ENCODE measurements at regions not wholly inside any gene's neighbourhood (a gene's known extent, or its start where the extent isn't known, plus 50 kb on each side); places are given as distances from the start of the nearest gene placed in this dataset.

DNA sequence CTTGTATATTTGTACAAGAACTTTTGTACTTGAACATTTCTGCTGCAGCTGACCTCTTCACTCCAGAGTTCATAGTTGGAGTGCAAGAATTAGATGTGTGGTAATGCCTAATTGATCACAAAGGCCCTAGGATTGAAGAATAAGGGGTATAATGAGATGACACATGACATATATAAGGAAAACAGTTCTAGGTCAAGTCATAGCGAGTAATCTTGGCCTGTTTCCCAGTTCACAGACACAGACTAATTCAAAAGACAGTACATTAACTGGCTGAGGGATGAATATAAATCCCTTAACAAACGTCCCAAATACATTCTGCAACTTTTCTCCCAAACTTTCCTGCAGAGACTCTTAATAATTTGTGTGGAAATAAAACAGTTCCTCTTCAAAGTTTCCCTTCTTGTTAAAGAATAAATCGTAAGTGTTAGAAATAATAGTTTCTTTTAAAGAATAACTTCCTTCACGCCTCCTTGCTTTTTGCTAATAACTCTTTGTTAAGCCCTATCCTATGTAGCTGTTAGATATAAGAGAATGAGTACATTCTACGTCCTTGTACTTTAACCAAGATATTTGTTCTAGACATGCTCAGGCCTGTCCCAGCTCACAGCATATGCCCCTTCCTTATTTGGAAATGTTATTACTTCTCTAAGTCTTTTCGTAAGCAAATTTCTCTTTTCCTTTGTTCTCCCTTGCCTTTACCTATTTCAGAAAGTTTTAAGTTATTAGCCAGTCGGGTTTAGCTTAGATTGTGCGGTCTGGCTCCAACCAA is 556.4 kb upstream of the CTNND2 start:
- no peak for DNase-seq

DNA sequence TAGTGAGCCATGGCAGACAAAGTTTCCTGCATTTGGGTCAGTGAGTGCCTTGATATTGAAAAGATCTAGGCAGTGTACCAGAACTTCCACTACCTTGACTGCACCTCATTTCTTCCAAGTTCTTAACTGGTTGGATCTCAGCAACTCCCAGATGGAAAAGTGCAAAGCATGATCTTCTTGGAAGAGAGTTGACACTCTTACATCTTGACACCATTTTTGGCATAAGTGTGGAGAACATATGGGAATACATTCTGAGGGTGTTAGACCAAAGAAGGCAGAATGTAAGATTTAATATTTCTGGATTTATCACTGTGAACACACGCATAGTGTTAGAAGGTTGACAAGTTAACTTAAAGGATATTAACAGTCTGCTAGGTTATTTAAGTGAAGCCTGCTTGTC is 555.1 kb upstream of the CTNND2 start:
- DNase-seq = no peak

DNA sequence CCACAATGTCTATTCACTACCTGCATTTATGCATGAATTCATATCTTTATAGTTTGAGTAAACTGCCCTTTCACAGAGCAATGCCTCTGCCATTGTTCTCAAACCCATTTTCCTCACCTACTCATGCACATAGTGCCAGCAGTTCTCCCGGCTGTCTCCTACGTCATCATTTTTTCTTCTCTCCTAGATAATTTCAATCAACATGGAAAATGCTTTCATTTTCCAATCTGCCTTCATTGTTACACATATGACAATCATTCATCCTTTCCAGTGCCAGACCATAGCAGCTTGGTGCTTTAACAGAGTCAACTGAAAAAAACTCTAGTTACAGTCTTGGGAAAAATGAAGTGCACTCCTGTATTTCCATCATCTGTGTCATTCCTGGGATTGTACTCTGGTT is 514.8 kb upstream of the CTNND2 start:
- DNase-seq = no peak

DNA sequence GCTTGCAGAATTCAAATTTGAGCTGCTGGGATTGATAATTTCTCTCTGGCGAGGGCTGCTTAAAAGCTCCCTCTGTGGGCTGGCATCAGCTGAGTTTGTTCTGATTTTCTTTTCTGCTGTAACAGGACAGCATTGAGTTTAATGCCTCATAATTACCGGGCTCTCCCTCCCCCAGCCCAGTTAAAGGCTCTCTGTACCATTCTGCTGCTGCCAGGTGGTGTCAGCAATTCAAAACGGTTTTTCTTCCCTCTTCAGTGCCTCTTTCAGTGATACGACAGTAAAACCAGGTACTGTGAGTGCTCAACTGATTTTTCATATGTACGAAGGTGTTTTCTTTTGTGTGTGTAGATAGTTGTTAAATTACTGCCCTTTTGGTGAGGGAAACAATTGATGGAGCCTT is 509.3 kb upstream of the CTNND2 start:
- DNase-seq = no peak

DNA sequence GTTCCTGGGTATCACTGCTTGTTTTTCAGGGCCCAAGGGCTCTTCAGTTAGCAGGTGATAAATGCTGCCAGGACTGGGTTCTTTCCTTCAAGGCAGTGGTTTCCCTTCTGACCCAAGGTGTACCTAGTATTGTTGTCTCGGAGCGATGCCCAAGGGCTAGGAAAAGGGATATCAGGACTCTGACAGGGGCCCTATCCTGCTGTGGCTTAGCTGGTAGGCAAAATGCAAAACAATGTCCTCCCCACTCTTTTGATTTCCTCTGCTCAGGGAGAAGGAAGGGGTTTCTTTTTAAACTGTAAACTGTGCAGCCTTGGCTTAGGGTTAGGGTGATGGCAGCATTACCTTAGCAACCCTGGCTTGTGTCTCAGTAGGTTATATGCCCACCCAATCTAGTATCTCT is 508.8 kb upstream of the CTNND2 start:
- no peak for DNase-seq

DNA sequence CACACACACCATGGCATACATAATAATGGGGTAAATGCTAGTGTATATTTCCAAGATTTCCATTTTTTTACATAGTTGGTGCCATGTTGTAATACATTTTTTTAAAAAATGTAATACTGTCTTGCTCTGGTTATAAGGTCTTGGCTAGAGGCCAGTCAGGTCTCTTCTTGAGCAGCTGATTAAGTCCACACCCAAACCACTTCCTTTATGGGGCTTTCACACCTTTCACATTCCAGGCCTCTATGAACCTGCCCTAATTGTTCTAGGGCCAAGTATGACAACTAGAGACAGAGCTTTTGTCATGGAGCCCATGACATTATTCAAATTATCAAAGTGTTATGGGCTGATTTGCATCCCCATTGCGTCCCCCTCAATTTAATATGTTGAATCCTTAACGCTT is 495.6 kb upstream of the CTNND2 start:
- no peak for DNase-seq

DNA sequence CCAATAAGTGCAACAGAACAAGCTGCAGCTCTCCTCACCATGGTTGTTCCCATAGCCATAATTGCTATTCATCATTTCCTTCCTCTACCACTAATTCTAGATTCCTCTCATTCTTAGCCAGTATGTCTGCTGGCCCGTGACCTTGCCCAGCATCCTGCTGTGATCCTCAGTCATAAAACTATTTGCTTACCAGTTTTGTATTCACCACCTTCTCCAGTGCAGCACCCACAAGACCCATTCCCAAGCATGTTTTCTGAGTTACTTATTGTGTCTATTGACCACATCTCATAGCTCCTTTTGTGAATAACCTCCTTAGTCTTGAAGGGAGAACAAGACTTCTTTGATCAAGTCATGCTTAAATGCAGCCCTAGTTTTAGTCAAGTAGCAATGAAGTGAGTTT is 488.0 kb upstream of the CTNND2 start:
- DNase-seq = no peak

DNA sequence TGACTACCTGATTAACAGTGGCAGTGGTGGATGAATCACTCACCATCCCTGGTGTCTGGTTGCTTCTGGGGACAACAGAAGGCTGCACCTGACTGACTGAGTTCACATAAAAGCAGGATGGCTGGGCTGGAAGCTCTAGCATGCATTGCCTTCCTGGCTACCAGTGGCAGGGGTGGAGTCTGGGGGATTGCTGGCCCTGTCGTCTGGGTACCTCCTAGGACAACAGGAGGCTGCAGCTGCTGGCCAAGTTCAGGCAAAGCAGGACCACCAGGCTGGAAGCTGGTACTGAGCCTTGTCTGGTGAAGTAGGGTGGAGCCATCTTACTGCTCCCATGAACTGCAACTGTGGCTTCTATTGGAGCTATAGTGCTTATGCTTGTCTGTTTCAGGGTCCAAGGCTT is 480.8 kb upstream of the CTNND2 start:
- DNase-seq = no peak

DNA sequence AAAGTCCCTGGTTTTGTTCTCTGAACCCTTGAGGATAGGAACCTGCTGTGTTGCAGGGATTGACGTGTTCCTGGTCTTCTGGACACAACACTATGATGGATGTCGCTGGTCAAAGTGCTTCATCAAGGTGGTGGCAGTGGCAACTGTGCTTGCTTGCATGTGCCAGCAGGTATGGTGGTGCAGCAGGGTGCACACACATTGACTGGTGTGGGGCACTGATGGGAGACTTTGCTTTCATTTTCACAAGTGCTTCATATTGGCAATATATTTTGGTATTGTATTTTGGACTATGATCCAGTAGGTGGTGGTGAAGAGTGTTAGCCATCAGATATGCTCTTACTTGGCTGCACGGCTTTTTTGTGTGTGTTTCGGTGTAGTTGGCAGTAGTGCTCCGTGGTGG is 479.8 kb upstream of the CTNND2 start:
- no peak for DNase-seq

DNA sequence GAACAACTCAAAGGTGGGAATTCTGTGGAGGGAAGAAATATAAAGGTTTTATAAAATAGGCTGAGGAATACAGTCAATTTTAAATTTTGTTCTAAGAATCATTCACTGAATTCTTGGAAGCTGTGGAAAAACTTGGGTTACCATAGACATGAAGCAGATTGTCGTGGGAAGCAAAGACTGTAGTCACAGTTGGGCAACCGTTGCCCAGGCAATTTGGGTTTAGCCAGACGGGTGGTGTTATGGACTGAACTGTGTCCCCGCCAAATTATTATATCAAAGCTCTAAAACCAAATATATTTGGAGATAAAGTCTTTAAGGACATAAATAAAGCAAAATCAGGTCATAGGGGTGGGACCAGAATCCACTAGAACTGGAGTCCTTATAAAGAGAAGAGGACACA is 463.7 kb upstream of the CTNND2 start:
- DNase-seq = no peak

DNA sequence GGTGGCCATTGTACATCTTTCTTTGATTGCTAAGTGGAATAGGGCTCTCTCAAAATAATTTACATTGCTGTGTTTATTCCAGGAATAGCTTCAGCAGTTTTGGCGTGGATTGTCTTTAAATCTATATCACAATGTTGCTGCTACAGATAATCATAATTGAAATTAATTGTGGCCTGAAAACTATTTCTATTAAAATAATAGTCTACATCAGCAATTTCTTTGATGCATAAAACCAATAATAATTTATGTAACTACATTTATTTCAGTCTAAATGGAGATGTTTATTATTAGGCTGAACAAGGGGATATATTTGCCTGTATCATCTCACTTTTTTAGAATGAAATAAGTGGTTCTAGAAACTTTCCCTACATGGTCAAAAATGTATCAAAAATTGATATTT is 456.0 kb upstream of the CTNND2 start:
- DNase-seq = no peak

DNA sequence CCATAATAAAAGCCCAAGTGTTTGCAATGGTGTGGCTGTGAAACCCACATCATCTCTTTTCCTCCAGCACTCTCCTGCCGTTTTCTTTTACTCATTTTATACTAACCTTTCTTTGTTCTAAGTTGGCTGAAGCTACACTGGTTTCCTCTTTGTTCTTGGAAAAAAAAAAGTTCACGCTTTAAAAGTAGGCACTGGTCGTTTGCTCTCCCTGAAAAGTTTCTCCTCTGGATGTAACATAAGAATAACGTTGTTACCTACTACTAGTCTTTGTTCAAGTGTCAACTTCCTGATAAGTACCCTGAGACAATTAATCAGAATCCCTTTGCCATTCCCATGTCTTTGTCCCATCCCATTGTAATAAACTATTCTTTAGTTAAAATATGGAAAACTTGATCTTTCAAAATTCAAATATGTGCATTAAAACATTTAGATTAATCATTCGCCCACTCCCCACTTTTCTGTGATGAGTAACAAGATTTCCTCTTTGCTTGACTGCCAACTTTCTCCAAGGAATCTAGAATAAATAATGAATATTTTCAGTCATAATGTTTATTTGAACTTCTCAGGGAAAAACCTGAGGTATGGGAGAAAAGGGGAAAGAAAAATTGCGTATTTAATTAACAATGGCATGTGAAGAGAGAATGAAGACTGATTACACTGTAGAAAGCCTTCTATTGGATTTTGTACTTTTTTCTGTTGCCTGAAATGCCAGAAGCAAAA is 454.3 kb upstream of the CTNND2 start:
- no peak for DNase-seq

DNA sequence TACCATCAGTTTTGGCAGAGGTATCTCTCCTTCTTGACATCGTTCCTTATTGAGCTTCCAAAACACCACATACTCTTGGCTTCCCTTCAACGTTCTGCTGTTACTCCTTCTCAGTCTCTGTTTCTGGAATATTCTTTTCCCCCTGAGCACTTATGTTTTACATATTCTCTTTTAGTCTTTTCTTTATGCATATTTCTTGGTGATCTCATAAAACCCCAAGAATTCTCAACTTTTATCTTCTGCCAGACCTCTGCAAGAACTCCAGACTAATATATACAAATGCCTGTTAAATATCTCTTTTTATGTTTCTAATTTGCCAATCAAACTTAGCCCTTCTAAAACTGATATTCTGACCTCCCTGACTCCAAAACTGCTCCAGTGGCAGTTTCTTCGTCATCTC is 453.4 kb upstream of the CTNND2 start:
- DNase-seq = no peak

DNA sequence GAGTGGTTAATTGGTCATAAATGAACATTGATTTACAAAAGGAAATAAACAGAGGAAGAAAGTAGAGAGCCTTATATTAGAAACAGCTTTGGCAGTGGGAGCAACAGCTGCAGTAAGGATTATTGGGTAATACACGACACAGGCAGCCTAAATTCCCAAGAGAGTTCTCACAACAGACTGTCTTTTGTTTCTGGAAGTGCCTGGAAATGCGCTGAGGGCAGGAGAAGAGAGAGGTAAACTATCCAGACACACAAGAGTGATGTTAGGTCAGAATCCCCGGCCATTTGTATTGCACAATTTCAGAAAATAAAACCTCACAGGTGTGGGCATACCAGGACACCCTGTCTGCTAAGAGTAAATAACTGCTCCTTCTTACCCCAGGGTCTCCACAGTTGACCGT is 450.4 kb upstream of the CTNND2 start:
- no peak for DNase-seq

DNA sequence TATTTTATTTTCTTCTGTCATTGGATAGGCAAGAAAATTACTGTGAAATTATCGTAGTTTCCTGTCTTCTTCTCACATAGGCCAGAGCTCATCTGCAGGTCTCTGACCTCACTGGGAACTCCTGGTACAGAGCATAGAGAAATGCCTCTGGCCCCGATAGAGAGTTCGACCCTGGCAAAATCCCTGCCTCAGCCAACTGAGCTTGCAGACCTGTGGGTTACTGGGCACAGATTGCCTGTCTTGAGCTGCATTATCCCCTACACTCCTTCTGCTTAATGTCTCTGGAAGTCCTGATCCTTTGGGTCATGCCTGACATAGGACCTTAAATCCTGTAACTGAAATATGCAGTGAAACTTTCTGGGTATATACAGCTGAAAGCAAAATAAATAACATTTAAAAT is 439.3 kb upstream of the CTNND2 start:
- no peak for DNase-seq

DNA sequence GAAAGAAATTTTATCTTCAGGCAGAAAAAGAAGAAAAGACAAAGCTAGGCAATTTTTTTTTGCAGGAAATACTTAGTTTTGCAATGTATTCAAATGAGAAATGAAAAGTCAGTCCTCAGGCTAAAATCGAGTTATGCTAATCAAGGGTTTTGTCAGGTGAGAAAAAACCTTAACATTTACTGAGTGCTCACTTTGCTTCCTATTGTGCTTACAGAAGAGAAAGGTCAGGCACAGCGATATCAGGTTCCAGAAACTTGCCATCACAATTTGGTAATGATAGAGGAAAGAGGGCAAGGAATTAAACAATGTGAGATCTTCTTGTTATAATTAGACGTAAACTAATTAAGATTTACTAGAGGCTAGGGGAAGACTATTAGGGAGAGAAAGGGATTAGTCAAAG is 431.7 kb upstream of the CTNND2 start:
- DNase-seq = no peak

DNA sequence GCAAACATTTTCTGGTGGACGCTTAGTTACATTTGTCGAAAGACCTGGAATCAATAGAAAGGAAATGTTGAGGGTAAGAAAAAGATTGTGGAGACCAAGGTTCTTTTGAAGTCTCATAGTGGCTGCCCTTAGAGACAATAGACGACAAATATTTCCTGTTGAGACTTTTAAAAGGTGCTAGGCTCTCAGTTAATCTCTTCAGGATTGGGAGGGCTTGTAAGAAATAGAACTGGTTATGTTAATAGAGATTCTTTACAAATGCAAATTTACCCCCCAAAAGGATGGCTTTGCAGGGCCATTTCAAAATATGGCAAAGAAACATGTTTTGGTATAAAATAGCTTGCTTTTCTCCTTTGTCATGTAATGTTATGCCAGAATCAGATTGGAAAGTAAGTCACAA is 428.2 kb upstream of the CTNND2 start:
- no peak for DNase-seq

DNA sequence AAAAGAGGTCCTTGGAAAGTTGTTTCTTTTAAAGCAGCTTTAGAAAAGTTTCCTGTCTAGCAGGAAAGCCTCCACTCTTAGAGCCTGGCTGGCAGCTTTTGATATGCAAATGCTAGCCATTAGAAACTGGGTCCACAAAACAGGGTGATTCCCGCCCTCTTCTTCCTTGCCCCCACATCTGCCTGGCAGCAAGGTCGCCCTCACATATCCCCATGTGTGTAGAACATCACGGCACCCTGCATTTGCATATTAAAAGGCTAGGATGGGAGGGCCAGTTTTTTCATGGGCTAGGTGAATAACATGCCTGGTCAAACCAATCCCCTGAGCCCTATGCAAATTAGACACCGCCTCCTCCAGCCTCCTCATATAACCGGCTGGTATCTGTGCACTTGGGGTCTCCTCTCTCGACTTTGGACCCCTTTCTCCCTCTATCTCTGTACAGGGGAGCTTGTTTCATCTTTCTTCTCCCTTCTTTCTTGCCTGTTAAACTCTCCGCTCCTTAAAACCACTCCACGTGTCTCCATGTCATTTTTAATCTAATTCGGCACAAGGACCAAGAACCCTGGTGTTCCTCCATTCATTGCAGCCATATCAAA is 426.8 kb upstream of the CTNND2 start:
- DNase-seq = no peak

DNA sequence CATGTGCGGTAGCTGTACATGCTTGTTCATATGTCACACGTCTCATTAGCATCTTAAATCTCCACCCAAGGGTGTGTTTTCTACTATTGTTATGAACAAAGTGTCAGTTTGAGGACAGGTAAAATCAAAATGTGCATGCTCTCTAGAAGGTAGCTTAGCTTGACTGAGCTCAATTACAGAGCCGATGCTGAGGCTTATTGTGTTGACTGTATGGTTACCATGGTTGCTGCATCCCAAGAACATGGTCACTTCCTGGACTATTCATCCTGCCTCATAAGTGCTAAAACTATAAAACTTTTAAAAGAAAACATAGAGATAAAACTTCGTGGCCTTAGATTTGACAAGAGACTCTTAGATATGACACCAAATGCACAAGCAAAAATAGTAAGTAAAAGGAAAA is 426.1 kb upstream of the CTNND2 start:
- no peak for DNase-seq

DNA sequence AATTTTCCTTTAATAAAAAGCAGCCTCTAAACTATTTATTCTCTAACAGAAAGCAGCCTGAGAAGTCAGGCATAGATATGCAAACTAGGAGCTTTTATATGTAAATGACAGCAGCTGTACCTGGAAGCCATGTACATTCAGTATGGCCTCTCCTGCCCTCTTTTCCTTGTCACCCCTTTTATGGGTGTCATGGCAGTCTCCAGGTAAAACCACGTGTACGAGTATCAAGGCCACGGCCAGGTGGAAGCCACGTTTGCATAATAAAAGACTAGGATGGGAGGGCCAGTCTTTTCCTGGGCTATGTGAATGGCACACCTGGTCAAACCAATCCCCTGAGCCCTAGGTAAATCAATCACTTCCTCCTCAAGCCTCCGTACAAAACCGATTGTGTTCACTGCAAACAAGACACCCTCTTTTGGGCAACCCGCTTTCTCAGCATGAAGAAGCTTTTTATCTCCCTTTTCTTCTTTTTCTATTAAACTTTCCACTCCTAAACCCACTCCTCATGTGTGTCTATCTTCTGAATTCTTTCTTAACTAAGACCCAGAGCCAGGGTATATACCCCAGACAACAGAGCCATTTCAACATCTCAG is 419.5 kb upstream of the CTNND2 start:
- DNase-seq = no peak

DNA sequence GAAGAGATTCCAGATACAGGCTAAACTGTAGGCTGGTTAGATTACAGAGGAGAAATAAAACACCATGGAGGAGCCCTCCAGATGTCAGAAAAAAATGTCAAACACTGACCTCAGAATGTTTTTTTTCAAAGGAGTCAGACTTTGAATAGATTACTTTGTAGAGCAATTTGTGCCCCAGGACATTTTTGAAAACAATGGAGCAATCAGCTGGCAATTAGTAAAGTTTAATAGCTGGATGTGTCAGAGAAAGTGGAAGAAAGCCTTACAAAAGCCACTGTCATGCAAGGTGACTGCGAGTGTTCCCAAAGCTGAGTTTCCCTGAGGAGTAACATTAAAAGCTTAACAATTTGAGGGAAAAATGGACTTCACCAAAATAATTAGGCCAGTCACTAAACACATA is 417.8 kb upstream of the CTNND2 start:
- DNase-seq = no peak

DNA sequence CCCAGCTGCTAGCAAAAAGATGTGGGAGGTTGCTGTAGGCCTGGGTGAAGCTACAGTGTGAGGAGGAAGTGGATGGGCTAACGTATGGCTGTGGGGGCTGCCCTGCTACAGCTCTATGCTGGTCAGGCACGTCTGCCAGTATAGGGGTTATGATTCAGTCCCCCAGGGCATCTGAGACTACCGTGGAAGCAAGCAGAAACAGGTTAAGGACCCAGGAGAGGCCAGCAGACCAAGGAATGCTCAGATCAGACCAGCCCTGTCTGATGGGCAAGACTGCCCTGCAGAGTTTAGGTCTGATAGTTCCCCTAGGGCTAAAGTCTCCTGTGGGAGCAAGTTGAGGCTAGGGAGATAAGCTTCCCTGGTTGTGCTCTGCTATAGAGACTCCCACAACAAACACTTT is 416.1 kb upstream of the CTNND2 start:
- DNase-seq = no peak

DNA sequence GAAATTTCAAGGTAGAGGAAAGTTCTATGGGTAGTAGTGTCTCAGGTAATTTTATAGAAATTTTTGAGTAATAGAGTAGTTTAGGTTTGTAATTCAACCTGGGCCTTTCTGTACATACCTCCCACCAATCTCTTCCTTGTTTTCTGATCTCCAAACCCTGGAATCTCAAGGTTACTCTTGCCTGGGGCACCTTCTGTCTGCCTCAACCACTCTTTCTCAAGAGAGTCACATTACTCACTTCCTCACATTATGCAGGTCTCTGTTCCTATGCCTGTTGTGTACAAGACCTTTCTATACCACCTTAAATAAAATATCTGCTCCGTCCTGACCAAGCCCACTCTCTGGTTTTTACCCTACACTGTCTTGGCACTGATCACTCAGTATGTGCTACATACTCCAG is 412.6 kb upstream of the CTNND2 start:
- no peak for DNase-seq

DNA sequence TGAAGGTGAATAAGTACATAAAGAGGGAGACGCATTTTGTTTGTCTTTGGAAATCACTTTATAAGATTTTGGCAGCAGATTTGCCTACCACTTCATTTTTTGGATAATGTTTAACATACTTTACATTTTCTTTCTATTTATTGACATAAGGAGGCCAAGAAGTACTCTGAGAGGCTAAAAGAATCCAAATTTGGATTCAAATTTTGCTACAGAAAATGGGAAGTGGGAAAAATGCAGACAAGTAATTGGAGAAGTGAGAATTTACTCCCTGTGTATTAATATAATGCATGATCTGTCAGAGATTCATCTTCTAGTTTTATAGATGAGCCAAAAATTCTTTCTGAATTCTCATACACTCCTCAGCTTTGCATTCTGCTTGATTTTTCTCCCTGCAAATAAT is 411.2 kb upstream of the CTNND2 start:
- no peak for DNase-seq
